ENCODE measurements at regions not wholly inside any gene's neighbourhood (a gene's known extent, or its start where the extent isn't known, plus 50 kb on each side); places are given as distances from the start of the nearest gene placed in this dataset.

GRCh38 chr9:108473209-108474112 lies 382.3 kb downstream of the ACTL7B start:
- H3K36me3 Mint-ChIP-seq (ENCODE audit: insufficient read depth in 1 of 3, low read depth in 3 of 3): no peaks in the 10 kb centered on the region
- H4K91ac ChIP-seq (ENCODE audit: insufficient read length, low read depth, low read length): no peak overlapping the region
- no peaks in the 10 kb centered on the region for H3K79me1 ChIP-seq (ENCODE audit: insufficient read depth, low read depth, low read length, poor library complexity, severe bottlenecking)
- no peak overlapping the region for H2BK12ac ChIP-seq (ENCODE audit: insufficient read length, low read depth, low read length)
- H3K27ac ChIP-seq (ENCODE audit: insufficient read length, low read depth, low read length): no peak overlapping the region
- no peak overlapping the region for H2BK15ac ChIP-seq (ENCODE audit: low read depth, low read length)
- H4K8ac ChIP-seq (replicated peaks; ENCODE audit: insufficient read length, low read depth, low read length): no peak overlapping the region
- H3K4ac ChIP-seq (ENCODE audit: low read depth, low read length): no peak overlapping the region
- H2AFZ ChIP-seq (ENCODE audit: low read length): no peak overlapping the region
- peak overlapping the region in 1 of 3 experiments; percentile 45; a peak in 1 of 7 replicates for H3K27ac Mint-ChIP-seq
- no peak overlapping the region for H3T11ph ChIP-seq (ENCODE audit: low read length)
- no peaks in the 10 kb centered on the region for H3K9me3 ChIP-seq (ENCODE audit: control insufficient read depth, low read depth, low read length)
- no peaks in the 10 kb centered on the region for H3K27me3 ChIP-seq (ENCODE audit: insufficient read depth, low read length)
- no peak overlapping the region for H3K4me3 Mint-ChIP-seq
- no peaks in the 10 kb centered on the region for H4K20me1 ChIP-seq (ENCODE audit: control insufficient read depth, insufficient read depth, insufficient read length)
- H3K27me3 Mint-ChIP-seq (ENCODE audit: low read depth): no peaks in the 10 kb centered on the region; the same call in 1 of the 2 replicates
- H3K23me2 ChIP-seq (ENCODE audit: insufficient read length, low read depth, low read length, poor library complexity, severe bottlenecking): no peaks in the 10 kb centered on the region
- H2AK5ac ChIP-seq (ENCODE audit: insufficient read length, low read length): no peak overlapping the region
- no peak overlapping the region for H2BK120ac ChIP-seq (ENCODE audit: low read depth, low read length, poor library complexity, severe bottlenecking)
- H3K23ac ChIP-seq (ENCODE audit: insufficient read length, low read depth, low read length): no peak overlapping the region
- no peak overlapping the region for H3K14ac ChIP-seq (ENCODE audit: insufficient read depth, low read length)
- H2BK20ac ChIP-seq (ENCODE audit: low read depth, low read length, poor library complexity, severe bottlenecking): no peak overlapping the region
- no peak overlapping the region for H3K56ac ChIP-seq (ENCODE audit: insufficient read length, low read depth, low read length)
- DNase-seq: no peak
- no peak overlapping the region for H3K9ac ChIP-seq (ENCODE audit: extremely low read depth, insufficient read length, low read length)
- WGBS (ENCODE audit: extremely low coverage, insufficient read length, low lambda C conversion rate): no CpG with 5 or more reads among the region's 9 CpGs
- no peaks in the 10 kb centered on the region for H3K79me2 ChIP-seq (ENCODE audit: insufficient read depth, low read length)
- peaks cover 6% of the 10 kb centered on the region for H3K4me1 ChIP-seq (ENCODE audit: insufficient read depth, low read length)
- peaks cover 14 to 19% of the 10 kb centered on the region in 2 experiments for H3K4me1 Mint-ChIP-seq
- no peak overlapping the region for H3K4me2 ChIP-seq (ENCODE audit: insufficient read depth, insufficient read length, low read length)
- H2BK5ac ChIP-seq (ENCODE audit: insufficient read length, low read length): no peak overlapping the region
- H4K5ac ChIP-seq (ENCODE audit: insufficient read length, low read depth, low read length): no peak overlapping the region
- TF ChIP-seq, protein P1, sequence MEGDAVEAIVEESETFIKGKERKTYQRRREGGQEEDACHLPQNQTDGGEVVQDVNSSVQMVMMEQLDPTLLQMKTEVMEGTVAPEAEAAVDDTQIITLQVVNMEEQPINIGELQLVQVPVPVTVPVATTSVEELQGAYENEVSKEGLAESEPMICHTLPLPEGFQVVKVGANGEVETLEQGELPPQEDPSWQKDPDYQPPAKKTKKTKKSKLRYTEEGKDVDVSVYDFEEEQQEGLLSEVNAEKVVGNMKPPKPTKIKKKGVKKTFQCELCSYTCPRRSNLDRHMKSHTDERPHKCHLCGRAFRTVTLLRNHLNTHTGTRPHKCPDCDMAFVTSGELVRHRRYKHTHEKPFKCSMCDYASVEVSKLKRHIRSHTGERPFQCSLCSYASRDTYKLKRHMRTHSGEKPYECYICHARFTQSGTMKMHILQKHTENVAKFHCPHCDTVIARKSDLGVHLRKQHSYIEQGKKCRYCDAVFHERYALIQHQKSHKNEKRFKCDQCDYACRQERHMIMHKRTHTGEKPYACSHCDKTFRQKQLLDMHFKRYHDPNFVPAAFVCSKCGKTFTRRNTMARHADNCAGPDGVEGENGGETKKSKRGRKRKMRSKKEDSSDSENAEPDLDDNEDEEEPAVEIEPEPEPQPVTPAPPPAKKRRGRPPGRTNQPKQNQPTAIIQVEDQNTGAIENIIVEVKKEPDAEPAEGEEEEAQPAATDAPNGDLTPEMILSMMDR (conservative IDR thresholded peaks at IDR 0.05): no peak
- no peak overlapping the region for H3K18ac ChIP-seq (ENCODE audit: insufficient read length, low read depth, low read length)
- peaks cover 0 to 4% of the 10 kb centered on the region in 2 experiments; a peak in 1 of 5 replicates for H3K9me3 Mint-ChIP-seq
